ENCODE measurements at regions not wholly inside any gene's neighbourhood (a gene's known extent, or its start where the extent isn't known, plus 50 kb on each side); places are given as distances from the start of the nearest gene placed in this dataset.
"Not testable (repeated sequence)": the region's sequence is repeated elsewhere in the genome, so short reads cannot be mapped to it uniquely, and the experiment has no call there.

DNA sequence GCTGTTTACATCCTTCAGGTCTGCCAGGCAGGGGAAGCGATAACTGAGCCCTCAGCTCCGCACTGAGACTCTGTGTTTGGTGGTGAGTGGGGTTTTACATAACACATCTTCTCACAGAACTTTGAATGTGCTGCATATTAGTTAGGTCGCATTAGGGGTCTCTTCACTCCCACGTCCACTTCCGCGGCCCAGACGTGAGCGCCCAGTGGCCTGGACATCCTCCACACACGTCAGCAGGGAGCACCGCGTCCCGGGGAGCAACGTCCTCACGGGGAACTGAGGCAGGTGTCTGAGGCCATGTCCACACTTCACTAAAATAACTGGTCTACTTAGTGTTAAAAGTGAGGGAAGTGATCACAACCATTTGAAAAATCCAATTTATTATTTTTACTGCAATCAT lies 100.4 kb upstream of the SATB2 start:
- no peak for DNase-seq

DNA sequence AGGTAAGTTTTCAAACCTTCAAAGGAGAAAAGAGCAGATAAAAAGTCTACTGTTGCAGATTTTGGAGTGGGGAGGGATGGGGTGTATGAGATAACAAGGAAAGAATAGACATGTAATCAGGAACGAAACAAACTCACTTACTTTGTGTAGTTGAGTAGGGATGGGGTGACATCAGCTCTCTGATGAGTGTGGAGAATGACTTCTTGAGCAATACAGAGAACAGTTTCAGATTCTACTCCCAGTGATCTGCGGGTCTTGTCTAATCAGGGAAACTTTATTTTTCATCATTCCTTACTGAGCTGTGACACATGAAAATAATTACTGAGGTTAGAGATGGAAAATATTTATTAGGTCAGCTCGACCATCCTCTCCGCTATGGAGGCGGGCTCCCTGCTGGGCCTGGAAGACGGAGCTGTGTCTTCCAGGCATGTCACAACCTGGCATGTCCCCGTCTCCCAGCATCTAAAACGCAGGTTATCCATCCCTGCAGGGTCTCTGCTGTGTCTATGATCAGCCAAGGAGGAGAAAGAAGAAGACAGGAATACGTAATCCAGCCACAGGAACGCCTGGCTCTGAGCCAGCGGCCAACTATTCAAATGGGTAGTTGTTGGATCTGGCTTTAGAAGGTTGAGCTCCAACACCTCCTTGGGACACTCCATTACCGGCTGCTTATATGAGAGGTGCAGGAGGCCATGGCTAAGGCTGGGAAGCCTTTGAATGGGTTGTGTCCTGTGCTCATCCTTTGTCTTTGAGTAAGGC lies 99.0 kb upstream of the SATB2 start:
- DNase-seq: no peak

DNA sequence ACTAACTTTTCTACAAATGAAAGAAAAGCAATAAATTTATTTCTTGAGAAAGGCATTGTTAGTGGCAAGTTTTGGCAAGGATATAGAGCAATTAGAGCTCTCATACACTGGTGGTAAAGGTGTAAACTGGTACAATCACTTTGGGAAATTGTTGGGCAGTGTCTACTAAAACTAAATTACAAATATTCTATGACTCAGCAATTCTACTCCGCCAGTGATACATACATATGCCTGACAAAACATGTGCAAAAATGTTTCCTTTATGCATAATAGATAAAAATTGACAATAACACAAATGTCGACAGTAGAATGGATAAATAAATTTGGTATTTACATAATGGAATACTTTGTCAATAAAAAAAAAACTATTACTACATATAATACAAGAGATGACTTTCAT lies 96.3 kb upstream of the SATB2 start:
- DNase-seq: no peak

DNA sequence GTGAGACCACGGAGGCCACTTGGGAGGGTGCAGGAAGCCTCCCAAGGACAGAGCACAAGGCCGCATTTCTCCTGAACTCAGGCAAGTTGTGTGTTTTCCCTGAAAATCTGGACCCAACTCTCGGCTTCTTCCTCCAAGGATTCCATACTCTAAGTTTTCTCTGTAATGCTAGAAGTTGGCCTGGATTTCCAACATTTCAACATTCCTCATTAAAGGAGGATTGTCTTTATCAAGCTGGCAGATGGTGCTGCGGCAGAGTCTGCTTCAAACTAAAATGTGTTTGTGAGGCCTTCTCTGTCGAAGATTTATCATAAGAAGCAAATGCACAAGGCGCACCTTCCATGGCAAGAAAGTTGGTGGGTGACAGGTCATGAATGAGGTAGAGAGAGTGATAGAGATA lies 94.4 kb upstream of the SATB2 start:
- DNase-seq: no peak

DNA sequence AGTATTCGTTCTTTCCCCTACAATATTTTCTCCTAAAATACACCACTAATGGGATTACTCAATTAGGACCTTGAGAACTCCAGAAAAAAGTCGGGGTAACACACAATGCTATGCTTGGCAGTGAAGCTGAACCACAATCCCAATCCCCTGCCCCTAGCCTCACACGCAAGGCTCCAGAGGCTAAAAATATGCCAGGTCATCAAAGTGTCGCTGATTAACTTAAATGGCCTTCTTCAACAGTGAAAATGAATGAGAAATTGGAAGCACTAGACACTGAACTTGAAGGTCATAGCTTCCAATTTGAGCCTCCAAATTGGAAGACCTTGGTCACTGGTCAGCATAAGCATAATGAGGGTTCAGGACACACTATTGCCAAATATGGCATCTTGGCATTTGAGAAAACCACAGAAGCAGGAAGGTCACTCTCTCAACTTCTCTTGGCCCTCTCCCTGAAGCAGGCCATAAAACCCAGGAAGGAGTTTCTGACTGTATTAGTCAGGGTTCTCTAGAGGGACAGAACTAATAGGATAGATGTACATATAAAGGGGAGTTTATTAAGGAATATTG lies 86.0 kb upstream of the SATB2 start:
- no peak for DNase-seq

DNA sequence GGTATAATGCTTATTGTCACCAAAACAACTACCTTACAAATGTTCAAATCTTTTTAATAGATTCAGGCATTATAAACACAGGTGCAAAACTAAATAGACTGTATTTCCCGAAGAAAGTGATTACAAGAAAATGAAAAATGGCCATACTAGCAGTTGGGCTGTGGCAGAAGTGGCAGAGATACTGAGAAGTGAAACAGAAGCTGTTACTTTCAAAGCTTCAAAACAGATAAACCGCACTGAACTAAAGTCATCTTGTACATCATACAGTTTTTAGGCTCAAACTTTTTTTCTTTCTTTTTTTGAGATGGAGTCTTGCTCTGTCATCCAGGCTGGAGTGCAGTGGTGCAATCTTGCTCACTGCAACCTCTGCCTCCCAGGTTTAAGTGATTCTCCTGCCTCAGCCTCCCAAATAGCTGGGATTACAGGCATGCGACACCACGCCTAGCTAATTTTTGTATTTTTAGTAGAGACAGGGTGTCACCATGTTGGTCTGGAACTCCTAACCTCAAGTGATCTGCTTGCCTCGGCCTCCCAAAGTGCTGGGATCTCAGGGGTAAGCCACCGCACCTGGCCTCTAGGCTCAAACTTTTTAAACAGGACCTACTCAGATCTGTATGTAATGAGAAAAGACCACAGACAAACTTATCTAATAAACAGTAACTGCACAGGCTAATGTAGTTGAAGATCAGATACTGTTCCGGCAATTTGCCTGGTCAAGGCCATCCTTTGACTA lies 77.9 kb upstream of the SATB2 start:
- no peak for DNase-seq

DNA sequence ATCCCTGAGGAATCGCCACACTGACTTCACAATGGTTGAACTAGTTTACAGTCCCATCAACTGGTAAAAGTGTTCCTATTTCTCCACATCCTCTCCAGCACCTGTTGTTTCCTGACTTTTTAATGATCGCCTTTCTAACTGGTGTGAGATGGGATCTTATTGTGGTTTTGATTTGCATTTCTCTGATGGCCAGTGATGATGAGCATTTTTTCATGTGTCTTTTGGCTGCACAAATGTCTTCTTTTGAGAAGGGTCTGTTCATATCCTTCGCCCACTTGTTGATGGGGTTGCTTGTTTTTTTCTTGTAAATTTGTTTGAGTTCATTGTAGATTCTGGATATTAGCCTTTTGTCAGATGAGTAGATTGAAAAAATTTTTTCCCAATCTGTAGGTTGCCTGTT lies 76.1 kb upstream of the SATB2 start:
- not testable (repeated sequence) for DNase-seq

DNA sequence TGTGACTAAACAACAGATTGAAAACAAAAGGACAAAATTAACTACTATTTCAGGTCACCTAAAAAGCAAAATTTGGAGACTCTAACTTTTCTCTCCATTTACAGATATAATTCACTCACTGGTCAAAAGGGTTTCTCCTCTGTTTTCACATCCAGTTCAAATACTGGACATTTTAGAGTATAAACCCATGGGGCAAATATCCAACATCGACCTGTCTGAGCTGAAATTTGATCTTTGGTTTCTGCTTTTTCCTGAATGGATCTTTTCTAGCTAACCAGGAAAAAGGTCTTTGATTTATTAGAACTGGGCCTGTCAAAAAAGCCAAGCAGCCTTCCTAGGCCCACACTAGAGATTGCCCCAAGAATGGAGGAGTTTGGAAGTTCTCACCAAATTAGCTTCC lies 69.3 kb upstream of the SATB2 start:
- no peak for DNase-seq

DNA sequence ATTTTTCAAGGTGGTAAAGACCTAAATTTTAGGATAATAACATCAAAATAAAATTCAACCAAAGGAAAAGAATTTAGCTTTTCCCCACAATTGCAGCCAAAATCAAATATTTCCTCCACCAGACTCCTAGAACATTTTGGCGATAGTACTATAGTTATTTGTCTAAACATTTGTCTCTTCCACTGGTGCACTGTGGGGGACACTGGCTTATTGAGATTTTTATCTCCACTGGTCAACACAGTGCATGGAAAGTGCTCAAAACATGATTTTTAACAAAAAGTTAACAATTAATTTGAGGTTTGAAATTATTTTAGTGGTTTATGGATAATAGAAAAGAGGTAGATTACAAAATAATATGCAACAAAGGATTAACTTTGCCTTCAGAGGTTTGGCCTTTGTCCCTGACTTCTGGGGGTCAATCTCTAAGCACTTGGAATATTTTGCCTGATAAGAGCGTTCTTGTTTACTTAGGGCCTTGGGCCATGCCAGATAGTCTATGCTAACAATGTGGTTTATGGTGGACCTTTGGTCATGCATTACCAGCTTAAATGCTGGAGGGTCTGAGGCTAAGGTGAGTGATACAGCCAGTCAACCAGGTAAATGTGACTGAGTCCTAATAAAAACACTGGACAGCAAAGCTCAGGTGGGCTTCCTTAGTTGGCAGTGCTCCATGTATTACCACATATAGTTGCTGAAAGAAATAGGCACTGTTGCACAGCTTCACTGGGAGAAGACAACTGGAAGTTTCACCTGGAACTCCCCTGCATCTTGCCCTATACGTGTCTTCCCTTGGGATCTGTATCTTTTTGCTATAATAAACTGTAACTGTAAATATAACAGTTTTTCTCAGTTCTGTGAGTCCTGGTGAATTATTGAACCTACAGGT lies 67.2 kb upstream of the SATB2 start:
- no peak for DNase-seq

DNA sequence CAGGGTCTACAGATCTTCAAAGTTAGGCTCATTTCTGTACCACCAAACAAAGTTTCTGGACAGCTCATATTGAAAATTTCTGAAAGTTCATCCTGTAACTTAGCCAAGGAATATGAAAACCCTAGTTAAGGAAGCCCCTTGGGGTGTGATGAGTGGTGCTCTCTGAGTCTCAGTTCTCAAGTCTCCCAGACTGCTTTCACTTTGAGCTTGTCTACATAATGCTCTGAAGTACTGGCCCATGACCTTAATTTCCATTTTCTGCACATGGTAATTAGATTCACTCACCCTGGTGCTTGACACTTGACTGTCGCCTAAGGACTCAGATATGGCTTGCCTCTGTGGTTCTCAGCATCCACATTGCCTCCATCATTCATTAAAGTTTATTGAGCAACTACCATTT lies 51.7 kb upstream of the SATB2 start:
- DNase-seq: no peak
